Parathyroid adenoma (tissue), 2 donors: ENCODE measurements at regions not wholly inside any gene's neighbourhood (a gene's known extent, or its start where the extent isn't known, plus 50 kb on each side); places are given as distances from the start of the nearest gene placed in this dataset.

ENCODE experiments used
- H2AFZ ChIP-seq: fragments of 300-600 bp; sonication (generic); one replicate; pipeline ENCODE4 v1.7.0; 2017; ENCODE audit warnings: antibody characterized with exemption, mild to moderate bottlenecking
- H3K27ac ChIP-seq: fragments of 300-600 bp; sonication (generic); one replicate; pipeline ENCODE4 v1.7.0; 2017
- H3K27me3 ChIP-seq: fragments of 300-600 bp; sonication (generic); one replicate; pipeline ENCODE4 v1.7.0; 2017; ENCODE audit warnings: low read length; ENCODE audit not compliant: control insufficient read depth, insufficient read depth
- H3K36me3 ChIP-seq: fragments of 300-600 bp; sonication (generic); one replicate; pipeline ENCODE4 v1.7.0; 2017; ENCODE audit warnings: low read length; ENCODE audit not compliant: control insufficient read depth, insufficient read depth
- H3K4me1 ChIP-seq: fragments of 300-600 bp; sonication (generic); one replicate; pipeline ENCODE4 v1.7.0; 2017; ENCODE audit warnings: control low read depth
- H3K4me2 ChIP-seq: fragments of 300-600 bp; sonication (generic); one replicate; pipeline ENCODE4 v1.7.0; 2017; ENCODE audit warnings: low read length
- H3K4me3 ChIP-seq: fragments of 300-600 bp; sonication (generic); one replicate; pipeline ENCODE4 v1.7.0; 2017; ENCODE audit warnings: low read depth, low read length
- H3K79me2 ChIP-seq: fragments of 300-600 bp; sonication (generic); one replicate; pipeline ENCODE4 v1.7.0; 2017; ENCODE audit warnings: control low read depth
- H3K9ac ChIP-seq: fragments of 300-600 bp; sonication (generic); one replicate; pipeline ENCODE4 v1.7.0; 2017; ENCODE audit warnings: mild to moderate bottlenecking
- H3K9me3 ChIP-seq: fragments of 300-600 bp; sonication (generic); one replicate; pipeline ENCODE4 v1.7.0; 2017; ENCODE audit warnings: low read length; ENCODE audit not compliant: control insufficient read depth
- CTCF ChIP-seq: fragments of 300-600 bp; sonication (generic); IDR thresholded peaks from one replicate; pipeline ENCODE4 v1.7.0; 2017; ENCODE audit warnings: antibody characterized with exemption, mild to moderate bottlenecking
- donor health status: primary hyperparathyroidism.

GRCh38 chr11:88434333-88434976 lies 96.9 kb upstream of the CTSC start:
- Histone ChIP-seq H3K79me2 (no peaks in the 10 kb centered on the region), H3K27ac (no peak overlapping the region), H3K4me2 (no peak overlapping the region), H3K4me3 (no peak overlapping the region), H3K36me3 (no peaks in the 10 kb centered on the region), H3K9ac (no peak overlapping the region), H2AFZ (no peak overlapping the region), H3K27me3 (no peaks in the 10 kb centered on the region), H3K9me3 (no peaks in the 10 kb centered on the region), H3K4me1 (no peaks in the 10 kb centered on the region)
- TF ChIP-seq CTCF = no peak

GRCh38 chr11:88433536-88434230 lies 96.1 kb upstream of the CTSC start:
- no peaks in the 10 kb centered on the region for H3K79me2 ChIP-seq
- no peak for TF ChIP-seq CTCF
- H3K27me3 ChIP-seq = no peaks in the 10 kb centered on the region
- no peak overlapping the region for H3K9ac ChIP-seq
- no peaks in the 10 kb centered on the region for H3K9me3 ChIP-seq
- H3K4me1 ChIP-seq = no peaks in the 10 kb centered on the region
- H3K4me2 ChIP-seq = no peak overlapping the region
- H3K4me3 ChIP-seq = no peak overlapping the region
- no peaks in the 10 kb centered on the region for H3K36me3 ChIP-seq
- no peak overlapping the region for H3K27ac ChIP-seq
- H2AFZ ChIP-seq = no peak overlapping the region

DNA sequence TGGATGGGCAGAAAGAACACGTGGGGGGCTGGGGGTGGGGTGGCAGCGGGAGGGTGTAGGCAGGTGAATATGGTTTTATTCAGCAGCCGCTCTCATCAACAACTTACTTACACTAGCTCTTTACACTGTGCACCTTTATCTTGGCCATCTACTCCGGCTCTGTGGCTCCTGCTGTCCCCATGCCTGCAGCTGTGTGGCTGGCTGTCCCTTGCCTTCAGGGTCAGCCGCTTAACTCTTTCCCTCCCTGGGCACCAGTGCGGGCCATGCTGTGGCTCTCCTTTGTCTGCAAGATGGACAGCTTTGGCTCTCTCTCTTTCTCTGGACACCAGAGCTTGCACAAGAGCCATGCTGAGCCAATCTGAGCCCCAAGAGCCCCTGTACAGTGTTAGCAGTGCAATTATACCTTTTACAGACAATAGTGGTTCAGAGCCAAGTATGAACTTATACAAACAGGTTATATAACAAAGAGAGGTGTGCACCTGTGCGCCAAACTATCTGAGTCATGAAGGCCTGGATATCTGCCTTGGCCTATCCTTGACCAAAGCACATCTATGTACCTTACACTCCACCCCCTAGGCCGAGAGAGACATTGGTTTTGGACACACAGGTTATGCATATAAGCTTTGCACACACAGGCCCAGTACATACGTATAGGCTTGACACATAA lies 94.3 kb upstream of the CTSC start:
- no peak overlapping the region for H3K27ac ChIP-seq
- H3K9me3 ChIP-seq = no peaks in the 10 kb centered on the region
- no peak for TF ChIP-seq CTCF
- no peak overlapping the region for H2AFZ ChIP-seq
- H3K4me3 ChIP-seq = no peak overlapping the region
- no peaks in the 10 kb centered on the region for H3K36me3 ChIP-seq
- no peaks in the 10 kb centered on the region for H3K27me3 ChIP-seq
- H3K4me2 ChIP-seq = no peak overlapping the region
- H3K4me1 ChIP-seq = no peaks in the 10 kb centered on the region
- H3K9ac ChIP-seq = no peak overlapping the region
- no peaks in the 10 kb centered on the region for H3K79me2 ChIP-seq

- H3K36me3 ChIP-seq = no peaks in the 10 kb centered on the region
- H3K4me1 ChIP-seq = no peaks in the 10 kb centered on the region
- H3K9me3 ChIP-seq = no peaks in the 10 kb centered on the region
- no peak overlapping the region for H3K4me2 ChIP-seq
- no peak overlapping the region for H3K27ac ChIP-seq
- H3K79me2 ChIP-seq = no peaks in the 10 kb centered on the region
- no peaks in the 10 kb centered on the region for H3K27me3 ChIP-seq
- H3K9ac ChIP-seq = no peak overlapping the region
- H2AFZ ChIP-seq = no peak overlapping the region
- no peak for TF ChIP-seq CTCF
- H3K4me3 ChIP-seq = no peak overlapping the region
Observed at GRCh38 chr11:88428959-88429358, 91.4 kb upstream of the CTSC start.
